ENCODE measurements at regions not wholly inside any gene's neighbourhood (a gene's known extent, or its start where the extent isn't known, plus 50 kb on each side); places are given as distances from the start of the nearest gene placed in this dataset.

DNA sequence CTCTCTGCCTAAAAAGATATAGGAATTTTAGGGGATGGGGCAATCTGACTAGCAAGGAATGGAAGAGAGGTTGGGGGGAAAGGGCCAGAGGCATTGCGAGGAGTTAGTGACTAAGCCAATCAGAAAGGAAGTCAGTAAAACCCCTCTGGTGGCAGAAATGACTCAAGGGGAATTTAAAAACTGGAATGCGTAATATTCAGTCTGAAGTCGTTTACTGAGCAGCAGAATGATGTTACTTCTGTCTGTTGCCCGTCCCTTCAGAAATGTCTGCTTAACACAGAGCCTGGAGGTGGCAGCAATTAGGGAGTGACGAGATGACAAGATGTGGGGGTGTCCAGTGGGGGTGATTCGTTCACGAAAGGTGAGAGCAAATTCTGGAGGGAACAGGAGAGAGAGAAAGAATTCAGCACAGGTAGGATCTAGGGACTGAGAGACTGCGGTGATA lies 107.7 kb upstream of the CLMP start:
- Mint-ChIP-seq H3K4me1 (ENCODE audit: low read depth, unreplicated experiment) (peaks cover 16% of the 10 kb centered on the region), H3K27me3 (ENCODE audit: low read depth, unreplicated experiment) (peaks cover 14% of the 10 kb centered on the region), H3K36me3 (ENCODE audit: low read depth, unreplicated experiment) (no peaks in the 10 kb centered on the region), H3K27ac (ENCODE audit: unreplicated experiment) (peak overlapping the region; percentile 6), H3K9me3 (ENCODE audit: unreplicated experiment) (no peaks in the 10 kb centered on the region), H3K4me3 (ENCODE audit: unreplicated experiment) (no peak overlapping the region)
- Histone ChIP-seq H3K4me2 (ENCODE audit: low read length) (peak overlapping the region; percentile 86), H3K27me3 (ENCODE audit: insufficient read depth, low read length) (peaks cover 4% of the 10 kb centered on the region), H3K79me2 (ENCODE audit: insufficient read depth, low read length) (no peaks in the 10 kb centered on the region), H4K20me1 (ENCODE audit: insufficient read depth, low read length) (no peaks in the 10 kb centered on the region), H3K4me1 (ENCODE audit: insufficient read depth, low read length) (peaks cover 13% of the 10 kb centered on the region), H2AFZ (ENCODE audit: low read depth, low read length) (no peak overlapping the region), H3K9ac (ENCODE audit: low read length) (no peak overlapping the region), H3K4me3 (ENCODE audit: insufficient read depth, low read depth, low read length) (no peak overlapping the region), H3K36me3 (ENCODE audit: insufficient read depth, low read length) (no peaks in the 10 kb centered on the region), H3K27ac (ENCODE audit: low read depth, low read length) (no peak overlapping the region), H3K9me3 (ENCODE audit: insufficient read depth, low read depth, low read length) (no peaks in the 10 kb centered on the region)
- peak; percentile 86 for FAIRE-seq
- TF ChIP-seq EZH2 (IDR thresholded peaks at IDR 0.05; ENCODE audit: insufficient read depth, low read length): no peak
- TF ChIP-seq, protein P1, sequence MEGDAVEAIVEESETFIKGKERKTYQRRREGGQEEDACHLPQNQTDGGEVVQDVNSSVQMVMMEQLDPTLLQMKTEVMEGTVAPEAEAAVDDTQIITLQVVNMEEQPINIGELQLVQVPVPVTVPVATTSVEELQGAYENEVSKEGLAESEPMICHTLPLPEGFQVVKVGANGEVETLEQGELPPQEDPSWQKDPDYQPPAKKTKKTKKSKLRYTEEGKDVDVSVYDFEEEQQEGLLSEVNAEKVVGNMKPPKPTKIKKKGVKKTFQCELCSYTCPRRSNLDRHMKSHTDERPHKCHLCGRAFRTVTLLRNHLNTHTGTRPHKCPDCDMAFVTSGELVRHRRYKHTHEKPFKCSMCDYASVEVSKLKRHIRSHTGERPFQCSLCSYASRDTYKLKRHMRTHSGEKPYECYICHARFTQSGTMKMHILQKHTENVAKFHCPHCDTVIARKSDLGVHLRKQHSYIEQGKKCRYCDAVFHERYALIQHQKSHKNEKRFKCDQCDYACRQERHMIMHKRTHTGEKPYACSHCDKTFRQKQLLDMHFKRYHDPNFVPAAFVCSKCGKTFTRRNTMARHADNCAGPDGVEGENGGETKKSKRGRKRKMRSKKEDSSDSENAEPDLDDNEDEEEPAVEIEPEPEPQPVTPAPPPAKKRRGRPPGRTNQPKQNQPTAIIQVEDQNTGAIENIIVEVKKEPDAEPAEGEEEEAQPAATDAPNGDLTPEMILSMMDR (IDR thresholded peaks at IDR 0.05; ENCODE audit: insufficient read depth, low read depth, low read length): peak; percentile 27
- DNase-seq (ENCODE audit: low read depth): peak; percentile 48

DNA sequence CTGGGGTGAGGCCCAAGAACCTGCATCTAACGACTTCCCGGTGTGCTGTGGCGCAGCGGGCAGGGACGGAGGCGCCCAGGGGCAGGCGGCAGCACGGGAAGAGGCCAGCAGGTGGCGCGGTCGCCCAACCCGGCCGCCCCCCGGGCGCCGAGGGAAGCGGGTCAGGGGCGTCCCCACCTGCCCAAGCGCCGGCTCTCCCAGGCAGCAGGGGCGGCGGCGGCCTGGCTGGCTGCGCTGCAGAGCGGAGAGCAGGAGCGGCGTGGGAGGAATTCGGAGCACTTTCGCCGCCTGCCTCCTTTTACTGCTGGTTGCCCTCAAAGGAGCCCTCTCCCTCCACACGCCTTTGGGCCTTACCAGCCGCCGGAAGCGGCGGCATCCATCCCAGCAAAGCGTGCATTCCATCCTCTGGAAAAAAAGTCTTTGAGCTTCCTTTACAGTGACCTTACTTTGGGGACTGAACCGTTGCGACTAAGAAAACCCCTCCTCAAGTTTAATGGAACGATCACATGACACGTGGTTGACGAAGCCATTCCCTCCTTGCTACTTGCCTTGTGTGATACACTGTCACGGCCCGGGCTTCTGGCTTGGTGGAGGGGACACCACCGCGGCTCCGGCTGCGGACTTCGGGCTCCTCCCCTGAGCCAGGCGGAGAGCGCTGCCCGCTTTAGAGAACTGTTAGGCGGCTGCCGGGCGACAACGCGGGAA lies 106.8 kb upstream of the CLMP start:
- FAIRE-seq (no peak), DNase-seq (ENCODE audit: low read depth) (no peak)
- Mint-ChIP-seq H3K9me3 (ENCODE audit: unreplicated experiment) (no peaks in the 10 kb centered on the region), H3K4me1 (ENCODE audit: low read depth, unreplicated experiment) (peaks cover 14% of the 10 kb centered on the region), H3K4me3 (ENCODE audit: unreplicated experiment) (peak overlapping the region; percentile 66), H3K36me3 (ENCODE audit: low read depth, unreplicated experiment) (no peaks in the 10 kb centered on the region), H3K27me3 (ENCODE audit: low read depth, unreplicated experiment) (peaks cover 18% of the 10 kb centered on the region), H3K27ac (ENCODE audit: unreplicated experiment) (no peak overlapping the region)
- Histone ChIP-seq H3K27me3 (ENCODE audit: insufficient read depth, low read length) (peaks cover 4% of the 10 kb centered on the region), H4K20me1 (ENCODE audit: insufficient read depth, low read length) (no peaks in the 10 kb centered on the region), H3K9me3 (ENCODE audit: insufficient read depth, low read depth, low read length) (no peaks in the 10 kb centered on the region), H3K27ac (ENCODE audit: low read depth, low read length) (no peak overlapping the region), H3K4me1 (ENCODE audit: insufficient read depth, low read length) (peaks cover 13% of the 10 kb centered on the region), H2AFZ (ENCODE audit: low read depth, low read length) (peak overlapping the region; percentile 77), H3K79me2 (ENCODE audit: insufficient read depth, low read length) (no peaks in the 10 kb centered on the region), H3K36me3 (ENCODE audit: insufficient read depth, low read length) (no peaks in the 10 kb centered on the region), H3K9ac (ENCODE audit: low read length) (peak overlapping the region; percentile 40), H3K4me3 (ENCODE audit: insufficient read depth, low read depth, low read length) (peak overlapping the region; percentile 48), H3K4me2 (ENCODE audit: low read length) (peak overlapping the region; percentile 86)
- TF ChIP-seq, protein P1 (IDR thresholded peaks at IDR 0.05; ENCODE audit: insufficient read depth, low read depth, low read length): peak; percentile 40
- TF ChIP-seq EZH2 (IDR thresholded peaks at IDR 0.05; ENCODE audit: insufficient read depth, low read length): no peak

DNA sequence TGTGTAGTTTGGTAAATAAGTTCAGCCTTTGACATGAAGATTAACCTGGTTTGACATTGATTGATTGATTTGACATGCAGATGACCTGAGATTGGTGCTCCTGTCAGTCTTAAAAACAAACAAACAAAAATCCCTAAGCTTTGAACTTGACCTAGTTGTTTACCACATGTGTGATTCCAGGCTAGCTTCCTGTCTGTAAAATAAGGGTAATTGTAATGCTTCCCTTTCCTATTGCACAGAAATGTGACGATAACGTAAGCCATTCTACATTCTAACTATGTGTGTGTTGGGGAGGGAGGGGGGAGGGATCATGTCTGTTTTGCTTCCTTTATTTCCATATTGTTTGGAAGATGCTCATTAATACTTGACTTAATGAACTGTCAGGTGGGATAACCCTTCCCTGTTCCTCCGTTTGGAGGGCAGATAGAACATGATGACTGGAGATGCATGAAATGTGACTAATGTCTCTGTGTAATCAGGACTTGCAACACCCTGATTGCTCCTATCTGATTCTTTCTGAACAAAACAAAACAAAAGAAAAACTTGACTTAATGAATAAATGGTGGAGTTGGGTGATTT lies 106.1 kb upstream of the CLMP start:
- Histone ChIP-seq H3K27me3 (ENCODE audit: insufficient read depth, low read length) (peaks cover 4% of the 10 kb centered on the region), H2AFZ (ENCODE audit: low read depth, low read length) (peak overlapping the region; percentile 77), H3K4me3 (ENCODE audit: insufficient read depth, low read depth, low read length) (no peak overlapping the region), H3K27ac (ENCODE audit: low read depth, low read length) (no peak overlapping the region), H3K4me2 (ENCODE audit: low read length) (peak overlapping the region; percentile 86), H3K79me2 (ENCODE audit: insufficient read depth, low read length) (no peaks in the 10 kb centered on the region), H3K9ac (ENCODE audit: low read length) (no peak overlapping the region), H3K36me3 (ENCODE audit: insufficient read depth, low read length) (no peaks in the 10 kb centered on the region), H4K20me1 (ENCODE audit: insufficient read depth, low read length) (no peaks in the 10 kb centered on the region), H3K9me3 (ENCODE audit: insufficient read depth, low read depth, low read length) (no peaks in the 10 kb centered on the region), H3K4me1 (ENCODE audit: insufficient read depth, low read length) (peaks cover 13% of the 10 kb centered on the region)
- peak overlapping the region; percentile 66 for H3K4me3 Mint-ChIP-seq (ENCODE audit: unreplicated experiment)
- H3K27ac Mint-ChIP-seq (ENCODE audit: unreplicated experiment): no peak overlapping the region
- no peaks in the 10 kb centered on the region for H3K36me3 Mint-ChIP-seq (ENCODE audit: low read depth, unreplicated experiment)
- H3K27me3 Mint-ChIP-seq (ENCODE audit: low read depth, unreplicated experiment): peaks cover 19% of the 10 kb centered on the region
- DNase-seq (ENCODE audit: low read depth): peak; percentile 60
- TF ChIP-seq, protein P1 (IDR thresholded peaks at IDR 0.05; ENCODE audit: insufficient read depth, low read depth, low read length): no peak
- no peak for TF ChIP-seq EZH2 (IDR thresholded peaks at IDR 0.05; ENCODE audit: insufficient read depth, low read length)
- FAIRE-seq: peak; percentile 68
- H3K4me1 Mint-ChIP-seq (ENCODE audit: low read depth, unreplicated experiment): peaks cover 14% of the 10 kb centered on the region
- H3K9me3 Mint-ChIP-seq (ENCODE audit: unreplicated experiment): no peaks in the 10 kb centered on the region

Measured in astrocyte (in vitro differentiated cells and primary cell).